ENCODE measurements at regions not wholly inside any gene's neighbourhood (a gene's known extent, or its start where the extent isn't known, plus 50 kb on each side); places are given as distances from the start of the nearest gene placed in this dataset.

- DNase-seq (ENCODE audit: extremely low read depth, low read depth, low spot score), result no peak
These were observed 311.0 kb downstream of the NSG2 start for GRCh38 chr5:174356536-174356935.

- no peak for DNase-seq (ENCODE audit: extremely low read depth, low read depth, low spot score)
These were observed 312.8 kb downstream of the NSG2 start for GRCh38 chr5:174358276-174358675.

- DNase-seq (ENCODE audit: extremely low read depth, low read depth, low spot score), result no peak
These were observed 313.6 kb downstream of the NSG2 start for GRCh38 chr5:174359071-174359470.

- no peak for DNase-seq (ENCODE audit: extremely low read depth, low read depth, low spot score)
These were observed 317.0 kb downstream of the NSG2 start for GRCh38 chr5:174362514-174362913.

- DNase-seq (ENCODE audit: extremely low read depth, low read depth, low spot score), result no peak
These were observed 318.4 kb downstream of the NSG2 start for GRCh38 chr5:174363934-174364333.

- DNase-seq (ENCODE audit: extremely low read depth, low read depth, low spot score), result no peak
These were observed 319.2 kb downstream of the NSG2 start for GRCh38 chr5:174364676-174365075.

GRCh38 chr5:174371600-174372094 is 326.1 kb downstream of the NSG2 start:
- DNase-seq (ENCODE audit: extremely low read depth, low read depth, low spot score), result no peak

- no peak for DNase-seq (ENCODE audit: extremely low read depth, low read depth, low spot score)
These were observed 328.7 kb downstream of the NSG2 start for GRCh38 chr5:174374206-174374605.

- no peak for DNase-seq (ENCODE audit: extremely low read depth, low read depth, low spot score)
These were observed 330.6 kb downstream of the NSG2 start for GRCh38 chr5:174376056-174376455.

GRCh38 chr5:174376726-174377373 is 331.3 kb downstream of the NSG2 start:
- no peak for DNase-seq (ENCODE audit: extremely low read depth, low read depth, low spot score)

GRCh38 chr5:174378121-174378874 is 332.8 kb downstream of the NSG2 start:
- DNase-seq (ENCODE audit: extremely low read depth, low read depth, low spot score), result no peak

- DNase-seq (ENCODE audit: extremely low read depth, low read depth, low spot score), result no peak
These were observed 334.8 kb downstream of the NSG2 start for GRCh38 chr5:174380311-174380710.

- DNase-seq (ENCODE audit: extremely low read depth, low read depth, low spot score), result no peak
These were observed 335.7 kb downstream of the NSG2 start for GRCh38 chr5:174381241-174381640.

GRCh38 chr5:174383210-174384167 is 338.0 kb downstream of the NSG2 start:
- DNase-seq (ENCODE audit: extremely low read depth, low read depth, low spot score), result no peak

- no peak for DNase-seq (ENCODE audit: extremely low read depth, low read depth, low spot score)
These were observed 339.0 kb downstream of the NSG2 start for GRCh38 chr5:174384509-174384947.

- DNase-seq (ENCODE audit: extremely low read depth, low read depth, low spot score), result no peak
These were observed 338.1 kb upstream of the MSX2 start for GRCh38 chr5:174386306-174386705.

GRCh38 chr5:174386846-174387245 is 337.5 kb upstream of the MSX2 start:
- DNase-seq (ENCODE audit: extremely low read depth, low read depth, low spot score), result no peak

- DNase-seq (ENCODE audit: extremely low read depth, low read depth, low spot score), result no peak
These were observed 336.9 kb upstream of the MSX2 start for GRCh38 chr5:174387448-174387847.

GRCh38 chr5:174392892-174393291 is 331.5 kb upstream of the MSX2 start:
- no peak for DNase-seq (ENCODE audit: extremely low read depth, low read depth, low spot score)

GRCh38 chr5:174396541-174396940 is 327.8 kb upstream of the MSX2 start:
- no peak for DNase-seq (ENCODE audit: extremely low read depth, low read depth, low spot score)

- DNase-seq (ENCODE audit: extremely low read depth, low read depth, low spot score), result no peak
These were observed 327.2 kb upstream of the MSX2 start for GRCh38 chr5:174397206-174397605.
